H1 (cell line): ENCODE measurements at regions not wholly inside any gene's neighbourhood (a gene's known extent, or its start where the extent isn't known, plus 50 kb on each side); places are given as distances from the start of the nearest gene placed in this dataset.
A peak's percentile ranks its signal among the peaks of the same experiment; 100 is the strongest.

Experiments used
- CTCF ChIA-PET: fragments of 300-600 bp; sonication (Branson Sonifier 250); formaldehyde crosslinking; loops from one replicate; lab custom pipeline; 2021; ENCODE audit not compliant: partially characterized antibody; lab: Charles Lee
- POLR2A ChIA-PET: fragments of 300-600 bp; sonication (Branson Sonifier 250); formaldehyde crosslinking; loops from one replicate; lab custom pipeline; 2021; ENCODE audit warnings: inconsistent platforms; ENCODE audit not compliant: partially characterized antibody; lab: Charles Lee
- DNase-seq, 2 experiments: peaks; one replicate each; pipeline versions ENCODE4 v3.0.0 to v3.0.0-alpha.2; 2010 to 2022; ENCODE audit warnings: low spot score in 2 of 2, low read depth in 1 of 2, mixed read lengths in 1 of 2
- FAIRE-seq: peaks from 2 replicates; lab custom pipeline; 2011; peaks lifted over from hg19 to GRCh38; lab: Jason Lieb, UNC
- H2AFZ ChIP-seq: 2 replicates; pipeline ENCODE4 v1.8.1; 2012; ENCODE audit warnings: low read length, inconsistent platforms
- H2AK5ac ChIP-seq: 2 replicates; pipeline ENCODE4 v1.6.1; 2013; ENCODE audit warnings: low read depth, low read length
- H2BK120ac ChIP-seq: replicated peaks from 2 replicates; pipeline ENCODE3; 2013; ENCODE audit warnings: low read depth, low read length, inconsistent platforms
- H2BK12ac ChIP-seq: 2 replicates; pipeline ENCODE4 v1.6.1; 2013; ENCODE audit warnings: low read depth, low read length
- H2BK15ac ChIP-seq: 2 replicates; pipeline ENCODE4 v1.6.1; 2013; ENCODE audit warnings: low read length
- H2BK20ac ChIP-seq: 2 replicates; pipeline ENCODE4 v1.6.1; 2013; ENCODE audit warnings: low read length
- H2BK5ac ChIP-seq: 2 replicates; pipeline ENCODE4 v1.6.1; 2013; ENCODE audit warnings: low read depth, low read length
- H3K14ac ChIP-seq: 2 replicates; pipeline ENCODE4 v1.6.1; 2013; ENCODE audit warnings: inconsistent platforms; ENCODE audit not compliant: insufficient read length
- H3K18ac ChIP-seq: 2 replicates; pipeline ENCODE4 v1.6.1; 2013; ENCODE audit warnings: low read length; ENCODE audit errors: extremely low read depth
- H3K23ac ChIP-seq: 2 replicates; pipeline ENCODE4 v1.6.1; 2013; ENCODE audit warnings: inconsistent platforms; ENCODE audit not compliant: insufficient read length
- H3K23me2 ChIP-seq: 2 replicates; pipeline ENCODE4 v1.6.1; 2013; ENCODE audit warnings: low read depth, low read length
- H3K27ac ChIP-seq: 2 replicates; pipeline ENCODE4 v1.6.1; 2011; ENCODE audit warnings: low read depth, low read length, inconsistent platforms
- H3K27me3 ChIP-seq, 4 experiments: replicated peaks in 1 of 4; 1 replicate in 1 of 4; 2 replicates in 3 of 4; pipeline versions ENCODE4 v1.6.1 to v1.8.1; 2011 to 2013; ENCODE audit warnings: low read length in 3 of 4, mild to moderate bottlenecking in 3 of 4, inconsistent platforms in 2 of 4, mixed read lengths in 2 of 4, moderate library complexity in 1 of 4; ENCODE audit not compliant: control insufficient read depth in 3 of 4, insufficient read depth in 3 of 4; ENCODE audit errors: extremely low read depth in 1 of 4
- H3K36me3 ChIP-seq, 4 experiments: 2 replicates each; pipeline versions ENCODE4 v1.6.1 to v1.8.1; 2011 to 2013; ENCODE audit warnings: mild to moderate bottlenecking in 4 of 4, low read length in 3 of 4, moderate library complexity in 2 of 4, control low read depth in 1 of 4, inconsistent platforms in 1 of 4; ENCODE audit not compliant: insufficient read depth in 4 of 4, control insufficient read depth in 2 of 4
- H3K4ac ChIP-seq: replicated peaks from 2 replicates; pipeline ENCODE3; 2013; ENCODE audit warnings: low read length, low read depth, mixed read lengths, inconsistent platforms; ENCODE audit not compliant: insufficient read length
- H3K4me1 ChIP-seq, 4 experiments: replicated peaks in 1 of 4; 1 replicate in 1 of 4; 2 replicates in 3 of 4; pipeline versions ENCODE4 v1.6.1 to v1.8.1; 2011 to 2013; ENCODE audit warnings: low read length in 3 of 4, inconsistent platforms in 2 of 4, mixed read lengths in 1 of 4; ENCODE audit not compliant: insufficient read depth in 4 of 4, control insufficient read depth in 3 of 4
- H3K4me2 ChIP-seq, 2 experiments: 2 replicates each; pipeline versions ENCODE4 v1.6.1 to v1.8.1; 2011 to 2013; ENCODE audit warnings: low read depth in 2 of 2, low read length in 2 of 2, control low read depth in 1 of 2, inconsistent platforms in 1 of 2, mild to moderate bottlenecking in 1 of 2; ENCODE audit not compliant: insufficient read depth in 1 of 2
- H3K4me3 ChIP-seq, 4 experiments: fragments of 200-600, 300-600 bp in 1 of 4; sonication (generic), shearing (Covaris generic), sonication (Bioruptor Twin) in 1 of 4; 2 replicates each; pipeline versions ENCODE4 v1.5.1 to v1.8.1; 2011 to 2016; ENCODE audit warnings: low read length in 4 of 4, low read depth in 3 of 4, control low read depth in 2 of 4, inconsistent platforms in 2 of 4, mild to moderate bottlenecking in 2 of 4, mixed read lengths in 1 of 4, moderate library complexity in 1 of 4; ENCODE audit not compliant: insufficient read depth in 2 of 4; ENCODE audit errors: extremely low read depth in 1 of 4
- H3K56ac ChIP-seq: replicated peaks from 2 replicates; pipeline ENCODE3; 2013; ENCODE audit warnings: low read depth, mild to moderate bottlenecking, mixed read lengths, low read length, inconsistent platforms; ENCODE audit not compliant: insufficient read length
- H3K79me1 ChIP-seq: 2 replicates; pipeline ENCODE4 v1.6.1; 2013; ENCODE audit warnings: low read depth, low read length, control low read depth
- H3K79me2 ChIP-seq, 2 experiments: 2 replicates each; pipeline versions ENCODE4 v1.6.1 to v1.8.1; 2012 to 2013; ENCODE audit warnings: low read length in 2 of 2, mild to moderate bottlenecking in 2 of 2, inconsistent platforms in 1 of 2; ENCODE audit not compliant: insufficient read depth in 2 of 2, control insufficient read depth in 1 of 2
- H3K9ac ChIP-seq, 4 experiments: replicated peaks in 1 of 4; 1 replicate in 1 of 4; 2 replicates in 3 of 4; pipeline versions ENCODE4 v1.6.1 to v1.8.1; 2011 to 2013; ENCODE audit warnings: low read depth in 3 of 4, low read length in 3 of 4, control low read depth in 2 of 4, mild to moderate bottlenecking in 2 of 4, moderate library complexity in 2 of 4, inconsistent platforms in 1 of 4; ENCODE audit errors: extremely low read depth in 1 of 4
- H3K9me3 ChIP-seq, 2 experiments: 2 replicates each; pipeline versions ENCODE4 v1.6.1 to v1.8.1; 2012 to 2013; ENCODE audit warnings: mild to moderate bottlenecking in 2 of 2, moderate library complexity in 2 of 2, control low read depth in 1 of 2, inconsistent platforms in 1 of 2, low read depth in 1 of 2, low read length in 1 of 2, mixed read lengths in 1 of 2; ENCODE audit not compliant: insufficient read depth in 2 of 2
- H4K20me1 ChIP-seq, 2 experiments: replicated peaks in 1 of 2; 2 replicates each; pipeline versions ENCODE3 to v1.8.1; 2011 to 2013; ENCODE audit warnings: inconsistent platforms in 2 of 2, low read length in 2 of 2, mild to moderate bottlenecking in 1 of 2; ENCODE audit not compliant: insufficient read depth in 2 of 2, control insufficient read depth in 1 of 2
- H4K5ac ChIP-seq: 2 replicates; pipeline ENCODE4 v1.6.1; 2013; ENCODE audit warnings: low read length, low read depth, mixed read lengths, inconsistent platforms; ENCODE audit not compliant: insufficient read length
- H4K8ac ChIP-seq: 2 replicates; pipeline ENCODE4 v1.8.0; 2013; ENCODE audit warnings: mild to moderate bottlenecking, moderate library complexity, low read length, inconsistent platforms; ENCODE audit not compliant: insufficient read depth; ENCODE audit errors: extremely low read depth
- H4K91ac ChIP-seq: replicated peaks from 2 replicates; pipeline ENCODE3; 2013; ENCODE audit warnings: low read length, mixed read lengths, inconsistent platforms; ENCODE audit not compliant: insufficient read length
- CEBPB ChIP-seq: IDR thresholded peaks from 2 replicates; pipeline ENCODE4 v1.6.1; 2012; ENCODE audit warnings: low read depth, low read length
- RAD21 ChIP-seq, 2 experiments: IDR thresholded peaks in 1 of 2; conservative IDR thresholded peaks in 1 of 2; 2 replicates each; pipeline ENCODE4 v1.6.1; 2011; ENCODE audit warnings: low read depth in 2 of 2, low read length in 2 of 2, improper control_type of control experiment in 1 of 2, inconsistent platforms in 1 of 2, mild to moderate bottlenecking in 1 of 2, moderate library complexity in 1 of 2
- SAP30 ChIP-seq: fragments of 300-600 bp; sonication (generic); IDR thresholded peaks from 2 replicates; pipeline ENCODE4 v1.7.1; 2012; ENCODE audit warnings: low read length, moderate library complexity, mild to moderate bottlenecking, inconsistent platforms; ENCODE audit not compliant: insufficient read depth, insufficient replicate concordance
- TEAD4 ChIP-seq: IDR thresholded peaks from 2 replicates; pipeline ENCODE4 v1.6.1; 2012; ENCODE audit warnings: low read depth, low read length, inconsistent platforms, mixed read lengths
- WGBS, 2 experiments: shearing (Covaris generic) in 1 of 2; methylation state at CpG; one replicate each; pipeline versions ENCODE4 v1.1.6 to v1.1.7; 2013 to 2015; ENCODE audit warnings: low lambda C conversion rate in 2 of 2, mixed read lengths in 2 of 2, inconsistent platforms in 1 of 2, low coverage in 1 of 2, missing lambda C conversion rate in 1 of 2; ENCODE audit not compliant: insufficient replicate concordance in 2 of 2, insufficient coverage in 1 of 2, insufficient read length in 1 of 2; ENCODE audit errors: extremely low coverage in 1 of 2, missing lambda C conversion rate in 1 of 2; 5-methylcytosine and 5-hydroxymethylcytosine counted together
- TF ChIP-seq, protein P1 (sequence below), 3 experiments: IDR thresholded peaks; 1 replicate in 2 of 3; 2 replicates in 1 of 3; pipeline versions ENCODE4 v1.5.1 to v1.6.1; 2011; ENCODE audit warnings: low read length in 3 of 3, mild to moderate bottlenecking in 3 of 3, inconsistent platforms in 2 of 3, low read depth in 1 of 3, moderate library complexity in 1 of 3; ENCODE audit not compliant: insufficient read depth in 1 of 3; ENCODE audit errors: control extremely low read depth in 1 of 3

DNA sequence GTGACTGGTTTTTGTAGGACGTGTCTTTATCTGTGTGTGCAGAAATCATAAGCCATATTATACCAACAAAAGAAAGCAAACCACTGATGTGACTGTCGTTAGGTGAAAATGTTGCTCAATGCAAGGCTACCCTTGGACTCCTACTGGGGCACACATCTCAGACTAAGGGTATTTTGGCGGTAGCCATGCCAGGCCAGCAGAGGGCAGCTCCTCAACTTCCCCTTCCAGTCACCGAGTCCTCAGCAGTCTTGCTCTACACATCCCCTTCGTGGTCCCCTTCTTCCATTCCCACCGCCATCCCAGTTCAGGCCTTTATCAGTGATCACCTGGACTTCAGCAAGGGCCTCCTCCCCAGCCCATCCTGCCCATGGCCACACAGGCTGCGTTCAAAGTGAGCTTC is 113.7 kb upstream of the GGTLC1 start:
- no peak overlapping the region for H3K56ac ChIP-seq
- no peak overlapping the region for H2BK20ac ChIP-seq
- ChIA-PET POLR2A (no interaction called here), CTCF (interaction anchor here (0.6 to 5.4 kb wide), 32 partner anchors 8 to 816 kb away, joined by 3 to 38 read pairs (median 4); no protein-coding TSS in a partner anchor)
- H3K27ac ChIP-seq: no peak overlapping the region
- H3K4ac ChIP-seq: no peak overlapping the region
- no peak overlapping the region for H4K8ac ChIP-seq
- H4K91ac ChIP-seq: no peak overlapping the region
- H3K9me3 ChIP-seq: no peaks in the 10 kb centered on the region
- no peak overlapping the region for H4K5ac ChIP-seq
- H3K4me3 ChIP-seq: no peak overlapping the region
- WGBS, 2 experiments: 36% methylated on average over 7 of the region's 7 CpGs; no CpG with 5 or more reads in 1 of the 2 experiments
- no peak overlapping the region for H3K4me2 ChIP-seq
- FAIRE-seq: peak; percentile 39
- no peaks in the 10 kb centered on the region for H3K4me1 ChIP-seq
- no peak overlapping the region for H2BK120ac ChIP-seq
- H2BK12ac ChIP-seq: no peak overlapping the region
- TF ChIP-seq RAD21 (IDR thresholded peaks at IDR 0.05 in 1 of 2, conservative IDR thresholded peaks at IDR 0.05 in 1 of 2; ENCODE audit: low read depth in 2 of 2, low read length in 2 of 2) (peak; percentile 73 to 77), CEBPB (peak; percentile 87), TEAD4 (0 out of 2 replicates have a peak, but pooled peaks have one; percentile 15), SAP30 (no peak)
- TF ChIP-seq, protein P1, sequence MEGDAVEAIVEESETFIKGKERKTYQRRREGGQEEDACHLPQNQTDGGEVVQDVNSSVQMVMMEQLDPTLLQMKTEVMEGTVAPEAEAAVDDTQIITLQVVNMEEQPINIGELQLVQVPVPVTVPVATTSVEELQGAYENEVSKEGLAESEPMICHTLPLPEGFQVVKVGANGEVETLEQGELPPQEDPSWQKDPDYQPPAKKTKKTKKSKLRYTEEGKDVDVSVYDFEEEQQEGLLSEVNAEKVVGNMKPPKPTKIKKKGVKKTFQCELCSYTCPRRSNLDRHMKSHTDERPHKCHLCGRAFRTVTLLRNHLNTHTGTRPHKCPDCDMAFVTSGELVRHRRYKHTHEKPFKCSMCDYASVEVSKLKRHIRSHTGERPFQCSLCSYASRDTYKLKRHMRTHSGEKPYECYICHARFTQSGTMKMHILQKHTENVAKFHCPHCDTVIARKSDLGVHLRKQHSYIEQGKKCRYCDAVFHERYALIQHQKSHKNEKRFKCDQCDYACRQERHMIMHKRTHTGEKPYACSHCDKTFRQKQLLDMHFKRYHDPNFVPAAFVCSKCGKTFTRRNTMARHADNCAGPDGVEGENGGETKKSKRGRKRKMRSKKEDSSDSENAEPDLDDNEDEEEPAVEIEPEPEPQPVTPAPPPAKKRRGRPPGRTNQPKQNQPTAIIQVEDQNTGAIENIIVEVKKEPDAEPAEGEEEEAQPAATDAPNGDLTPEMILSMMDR (IDR thresholded peaks at IDR 0.05; ENCODE audit: control extremely low read depth in 1 of 3, insufficient read depth in 1 of 3, low read depth in 1 of 3, low read length in 3 of 3): peak; percentile 83 to 92 (median 87)
- no peak overlapping the region for H3K18ac ChIP-seq
- no peaks in the 10 kb centered on the region for H3K79me1 ChIP-seq
- H3K23ac ChIP-seq: no peak overlapping the region
- H4K20me1 ChIP-seq: no peaks in the 10 kb centered on the region
- H3K79me2 ChIP-seq: no peaks in the 10 kb centered on the region
- DNase-seq: peak; percentile 23 to 61
- peak overlapping the region; percentile 25; the same call in 1 of the 2 replicates for H2AFZ ChIP-seq
- no peak overlapping the region for H2BK15ac ChIP-seq
- no peaks in the 10 kb centered on the region for H3K23me2 ChIP-seq
- H3K9ac ChIP-seq: no peak overlapping the region
- no peaks in the 10 kb centered on the region; a peak in 1 of 8 replicates for H3K36me3 ChIP-seq
- H3K14ac ChIP-seq: no peak overlapping the region
- H2BK5ac ChIP-seq: no peak overlapping the region
- no peak overlapping the region for H2AK5ac ChIP-seq
- H3K27me3 ChIP-seq: no peaks in the 10 kb centered on the region
